GM12892 (cell line): ENCODE measurements at regions not wholly inside any gene's neighbourhood (a gene's known extent, or its start where the extent isn't known, plus 50 kb on each side); places are given as distances from the start of the nearest gene placed in this dataset.

ENCODE experiments used
- POLR2A ChIP-seq: IDR thresholded peaks from 2 replicates; pipeline ENCODE4 v1.6.1; 2011; ENCODE audit warnings: low read depth, low read length, control low read depth
- POLR2AphosphoS5 ChIP-seq: IDR thresholded peaks from 2 replicates; pipeline ENCODE4 v1.6.1; 2011; ENCODE audit warnings: low read depth, low read length, control low read depth
- TAF1 ChIP-seq: IDR thresholded peaks from 2 replicates; pipeline ENCODE4 v1.6.1; 2011; ENCODE audit warnings: low read depth, mild to moderate bottlenecking, control low read depth, low read length, borderline replicate concordance

GRCh38 chr9:117823576-117823975, 119.4 kb downstream of the TLR4 start:
- TF ChIP-seq POLR2AphosphoS5: no peak
- no peak for TF ChIP-seq POLR2A
- TF ChIP-seq TAF1: no peak
